ENCODE measurements at regions not wholly inside any gene's neighbourhood (a gene's known extent, or its start where the extent isn't known, plus 50 kb on each side); places are given as distances from the start of the nearest gene placed in this dataset.

- TF ChIP-seq POLR2A (IDR thresholded peaks at IDR 0.05) (no peak), CTCF (IDR thresholded peaks at IDR 0.05) (no peak), POLR2AphosphoS5 (IDR thresholded peaks at IDR 0.05) (no peak)
These were observed 79.7 kb downstream of the EDN1 start for GRCh38 chr6:12369781-12370262.

Measured in breast epithelium (tissue), 3 donors.